IPS DF 4.7 (cell line): ENCODE measurements at regions not wholly inside any gene's neighbourhood (a gene's known extent, or its start where the extent isn't known, plus 50 kb on each side); places are given as distances from the start of the nearest gene placed in this dataset.

Source experiments
- DNase-seq: peaks from one replicate; pipeline ENCODE4 v3.0.0-alpha.2; 2013; ENCODE audit warnings: low spot score; ENCODE audit errors: extremely low read depth

GRCh38 chr13:86201477-86201876 lies 402.3 kb upstream of the SLITRK6 start:
- no peak for DNase-seq

- no peak for DNase-seq
Observed at GRCh38 chr13:86193281-86193680, 394.1 kb upstream of the SLITRK6 start.

- DNase-seq: no peak
Observed at GRCh38 chr13:86188170-86188569, 389.0 kb upstream of the SLITRK6 start.

- DNase-seq: no peak
Observed at GRCh38 chr13:86185636-86186035, 386.4 kb upstream of the SLITRK6 start.

- no peak for DNase-seq
Observed at GRCh38 chr13:86185107-86185506, 385.9 kb upstream of the SLITRK6 start.

- DNase-seq: no peak
Observed at GRCh38 chr13:86174622-86175021, 375.4 kb upstream of the SLITRK6 start.

- DNase-seq: no peak
Observed at GRCh38 chr13:86172961-86173360, 373.7 kb upstream of the SLITRK6 start.

GRCh38 chr13:86161257-86161656 lies 362.0 kb upstream of the SLITRK6 start:
- no peak for DNase-seq

- DNase-seq: no peak
Observed at GRCh38 chr13:86155756-86156155, 356.5 kb upstream of the SLITRK6 start.

- DNase-seq: no peak
Observed at GRCh38 chr13:86142080-86142479, 342.9 kb upstream of the SLITRK6 start.

- no peak for DNase-seq
Observed at GRCh38 chr13:86135856-86136255, 336.6 kb upstream of the SLITRK6 start.

GRCh38 chr13:86121881-86122280 lies 322.7 kb upstream of the SLITRK6 start:
- DNase-seq: no peak

- DNase-seq: no peak
Observed at GRCh38 chr13:86109107-86109506, 309.9 kb upstream of the SLITRK6 start.

- no peak for DNase-seq
Observed at GRCh38 chr13:86108334-86108733, 309.1 kb upstream of the SLITRK6 start.

GRCh38 chr13:86098511-86098910 lies 299.3 kb upstream of the SLITRK6 start:
- DNase-seq: no peak

GRCh38 chr13:86095351-86095750 lies 296.1 kb upstream of the SLITRK6 start:
- DNase-seq: no peak

- DNase-seq: no peak
Observed at GRCh38 chr13:86090181-86090580, 291.0 kb upstream of the SLITRK6 start.

GRCh38 chr13:86087244-86087643 lies 288.0 kb upstream of the SLITRK6 start:
- no peak for DNase-seq

GRCh38 chr13:86085890-86086289 lies 286.7 kb upstream of the SLITRK6 start:
- no peak for DNase-seq

GRCh38 chr13:86082121-86082520 lies 282.9 kb upstream of the SLITRK6 start:
- DNase-seq: no peak

- no peak for DNase-seq
Observed at GRCh38 chr13:86080340-86080995, 281.2 kb upstream of the SLITRK6 start.

GRCh38 chr13:86066611-86067365 lies 267.6 kb upstream of the SLITRK6 start:
- DNase-seq: no peak

- no peak for DNase-seq
Observed at GRCh38 chr13:86052141-86052540, 252.9 kb upstream of the SLITRK6 start.
